GM12878 (cell line): ENCODE measurements at regions not wholly inside any gene's neighbourhood (a gene's known extent, or its start where the extent isn't known, plus 50 kb on each side); places are given as distances from the start of the nearest gene placed in this dataset.

ENCODE experiments used
- ATAC-seq: fragments of 200-7000 bp; cut with Tn5 transposase; 3 replicates; pipeline ENCODE4 v1.9.1; 2020; ENCODE audit warnings: mild to moderate bottlenecking, moderate library complexity
- BruUV-seq: library from RNA; stranded (reverse); fragments of 400-500 nt; replicated peaks from 2 replicates; lab custom pipeline; 2021; lab: Mats Ljungman, UMichigan
- CTCF ChIA-PET: fragments of 300-600 bp; sonication (Branson Sonifier 250); formaldehyde crosslinking; extraction: SDS; loops from one replicate; lab custom pipeline; 2021; ENCODE audit warnings: inconsistent platforms; lab: Yijun Ruan, JAX
- POLR2A ChIA-PET: fragments of 350-600 bp; formaldehyde crosslinking; extraction: SDS; loops from one replicate; lab custom pipeline; 2021; ENCODE audit warnings: inconsistent platforms; lab: Charles Lee
- RAD21 ChIA-PET: fragments of 300-600 bp; sonication (Branson Sonifier 250); formaldehyde crosslinking; loops from one replicate; lab custom pipeline; 2023; ENCODE audit warnings: antibody characterized with exemption; ENCODE audit not compliant: unreplicated experiment; lab: Charles Lee
- SMC1A ChIA-PET: fragments of 300-600 bp; sonication (Branson Sonifier 250); formaldehyde crosslinking; loops from one replicate; lab custom pipeline; 2023; ENCODE audit not compliant: unreplicated experiment, uncharacterized antibody; lab: Charles Lee
- DNase-seq: peaks from one replicate; pipeline ENCODE4 v3.0.0-alpha.2; 2011; ENCODE audit warnings: low read depth, low spot score
- FAIRE-seq: peaks from 3 replicates; lab custom pipeline; 2011; peaks lifted over from hg19 to GRCh38; lab: Jason Lieb, UNC
- H2AFZ ChIP-seq: 2 replicates; pipeline ENCODE4 v1.6.0; 2011; ENCODE audit warnings: low read depth, low read length, control low read depth; ENCODE audit not compliant: control insufficient read depth
- H3K27ac ChIP-seq: 2 replicates; pipeline ENCODE4 v1.5.1; 2011; ENCODE audit warnings: control low read depth; ENCODE audit not compliant: control insufficient read depth, insufficient read depth
- H3K27me3 ChIP-seq, 2 experiments: replicated peaks in 1 of 2; 2 replicates each; pipeline versions ENCODE4 v1.6.0 to v1.6.1; 2011; ENCODE audit warnings: low read length in 1 of 2; ENCODE audit not compliant: control insufficient read depth in 2 of 2, insufficient read depth in 2 of 2
- H3K36me3 ChIP-seq, 2 experiments: 2 replicates each; pipeline ENCODE4 v1.5.1; 2011; ENCODE audit warnings: low read length in 1 of 2; ENCODE audit not compliant: control insufficient read depth in 2 of 2, insufficient read depth in 2 of 2
- H3K4me1 ChIP-seq: 2 replicates; pipeline ENCODE4 v1.6.1; 2011; ENCODE audit warnings: mild to moderate bottlenecking, low read length, moderate library complexity, mixed read lengths; ENCODE audit not compliant: control insufficient read depth, insufficient read depth
- H3K4me2 ChIP-seq: 2 replicates; pipeline ENCODE4 v1.6.0; 2011; ENCODE audit warnings: control low read depth; ENCODE audit not compliant: control insufficient read depth, insufficient read depth
- H3K4me3 ChIP-seq: fragments of 200-600 bp; sonication (generic); 2 replicates; pipeline ENCODE4 v1.5.1; 2016
- H3K79me2 ChIP-seq: 2 replicates; pipeline ENCODE4 v1.6.0; 2011; ENCODE audit warnings: low read length; ENCODE audit not compliant: control insufficient read depth, insufficient read depth
- H3K9ac ChIP-seq: 2 replicates; pipeline ENCODE4 v1.8.0; 2011; ENCODE audit warnings: low read length, control low read depth, mixed read lengths; ENCODE audit not compliant: control insufficient read depth, insufficient read depth
- H3K9me3 ChIP-seq: replicated peaks from 3 replicates; pipeline ENCODE4 v1.5.1; 2011; ENCODE audit warnings: mild to moderate bottlenecking, low read length; ENCODE audit not compliant: control insufficient read depth, insufficient read depth
- H4K20me1 ChIP-seq: 2 replicates; pipeline ENCODE4 v1.6.0; 2011; ENCODE audit not compliant: control insufficient read depth, insufficient read depth
- BACH1 ChIP-seq: fragments of 450-650 bp; IDR thresholded peaks from 2 replicates; pipeline ENCODE4 v1.6.1; 2017; ENCODE audit warnings: mild to moderate bottlenecking, borderline replicate concordance
- BCL11A ChIP-seq: IDR thresholded peaks from 2 replicates; pipeline ENCODE4 v1.6.1; 2011; ENCODE audit warnings: low read depth, low read length
- CBX3 ChIP-seq: fragments of 200-600 bp; sonication (generic); IDR thresholded peaks from 2 replicates; pipeline ENCODE4 v1.6.1; 2016; ENCODE audit warnings: low read depth, borderline replicate concordance
- CHD1 ChIP-seq: IDR thresholded peaks from 2 replicates; pipeline ENCODE4 v1.6.1; 2012; ENCODE audit warnings: low read depth, low read length, improper control_type of control experiment
- ESRRA ChIP-seq: IDR thresholded peaks from 2 replicates; pipeline ENCODE4 v1.6.1; 2012; ENCODE audit warnings: mild to moderate bottlenecking, low read length, improper control_type of control experiment
- ETV6 ChIP-seq, 2 experiments: fragments of 450-650 bp in 1 of 2; IDR thresholded peaks in 1 of 2; conservative IDR thresholded peaks in 1 of 2; 2 replicates each; pipeline ENCODE4 v1.6.1; 2014; ENCODE audit warnings: antibody characterized with exemption in 1 of 2, borderline replicate concordance in 1 of 2, low read depth in 1 of 2, mild to moderate bottlenecking in 1 of 2, moderate library complexity in 1 of 2
- FOXK2 ChIP-seq: fragments of 450-650 bp; IDR thresholded peaks from 2 replicates; pipeline ENCODE4 v1.6.1; 2017; ENCODE audit warnings: mild to moderate bottlenecking, moderate library complexity
- GATAD2B ChIP-seq: fragments of 450-650 bp; conservative IDR thresholded peaks from 2 replicates; pipeline ENCODE4 v1.6.1; 2017; ENCODE audit warnings: low read depth, mild to moderate bottlenecking, moderate library complexity
- IKZF1 ChIP-seq: fragments of 450-650 bp; conservative IDR thresholded peaks from 2 replicates; pipeline ENCODE4 v1.6.1; 2017; ENCODE audit warnings: antibody characterized with exemption, mild to moderate bottlenecking
- KAT2A ChIP-seq: conservative IDR thresholded peaks from 2 replicates; pipeline ENCODE4 v1.6.1; 2011; ENCODE audit warnings: low read depth, low read length; ENCODE audit not compliant: control insufficient read depth
- LARP7 ChIP-seq: fragments of 450-650 bp; IDR thresholded peaks from 2 replicates; pipeline ENCODE4 v1.6.1; 2017; ENCODE audit warnings: mild to moderate bottlenecking
- MAX ChIP-seq: IDR thresholded peaks from 2 replicates; pipeline ENCODE4 v1.6.1; 2012; ENCODE audit warnings: low read depth, low read length, improper control_type of control experiment
- PKNOX1 ChIP-seq: fragments of 450-650 bp; IDR thresholded peaks from 2 replicates; pipeline ENCODE4 v1.6.1; 2016; ENCODE audit warnings: mild to moderate bottlenecking
- RFX5 ChIP-seq: IDR thresholded peaks from 2 replicates; pipeline ENCODE4 v1.6.1; 2011; ENCODE audit warnings: low read depth, low read length, improper control_type of control experiment
- USF2 ChIP-seq: IDR thresholded peaks from 2 replicates; pipeline ENCODE4 v1.6.1; 2011; ENCODE audit warnings: low read depth, low read length, improper control_type of control experiment, borderline replicate concordance
- ZBTB11 ChIP-seq: fragments of 450-650 bp; formaldehyde crosslinking; IDR thresholded peaks from 2 replicates; pipeline ENCODE4 v1.5.0; 2022; ENCODE audit warnings: mild to moderate bottlenecking, missing genetic modification characterization
- in situ Hi-C: fragments of 300-500 bp; cut with MboI; formaldehyde crosslinking; loops from 9 replicates; pipeline ENCODE4 v1.14.3; 2018; ENCODE audit warnings: mixed read lengths
- intact Hi-C: fragments of 100-400 bp; cut with micrococcal nuclease; formaldehyde crosslinking; loops from one replicate; pipeline ENCODE4 v1.14.2; 2022; ENCODE audit not compliant: unreplicated experiment

- TF ChIP-seq MAX (no peak), GATAD2B (no peak), BCL11A (no peak), BACH1 (no peak), RFX5 (no peak), CBX3 (no peak), KAT2A (no peak), PKNOX1 (no peak), ETV6 (conservative IDR thresholded peaks at IDR 0.05 in 1 of 2, IDR thresholded peaks at IDR 0.05 in 1 of 2; ENCODE audit: borderline replicate concordance in 1 of 2, low read depth in 1 of 2) (no peak)
Observed at GRCh38 chr1:4468804-4469514, 185.4 kb upstream of the AJAP1 start (continued).

GRCh38 chr1:4476394-4476793 lies 178.0 kb upstream of the AJAP1 start:
- ATAC-seq (no peak), FAIRE-seq (no peak), DNase-seq (no peak)
- in situ Hi-C loops (no loop called here), intact Hi-C loops (no loop called here)
- Histone ChIP-seq H3K4me2 (no peak overlapping the region), H3K27me3 (no peaks in the 10 kb centered on the region), H3K79me2 (no peaks in the 10 kb centered on the region), H2AFZ (no peak overlapping the region), H3K27ac (no peak overlapping the region), H4K20me1 (no peaks in the 10 kb centered on the region), H3K9ac (no peak overlapping the region), H3K36me3 (no peaks in the 10 kb centered on the region), H3K4me1 (no peaks in the 10 kb centered on the region), H3K9me3 (no peaks in the 10 kb centered on the region), H3K4me3 (no peak overlapping the region)
- no peak for TF ChIP-seq ZBTB11
- no peak for TF ChIP-seq USF2
- TF ChIP-seq ESRRA = no peak
- TF ChIP-seq FOXK2 = no peak
- no peak for TF ChIP-seq IKZF1
- TF ChIP-seq LARP7 = no peak
- TF ChIP-seq CHD1 = no peak
- ChIA-PET CTCF (no interaction called here), SMC1A (no interaction called here), RAD21 (no interaction called here), POLR2A (no interaction called here)
- no TSS peak for BruUV-seq
